ENCODE measurements at regions not wholly inside any gene's neighbourhood (a gene's known extent, or its start where the extent isn't known, plus 50 kb on each side); places are given as distances from the start of the nearest gene placed in this dataset.

DNA sequence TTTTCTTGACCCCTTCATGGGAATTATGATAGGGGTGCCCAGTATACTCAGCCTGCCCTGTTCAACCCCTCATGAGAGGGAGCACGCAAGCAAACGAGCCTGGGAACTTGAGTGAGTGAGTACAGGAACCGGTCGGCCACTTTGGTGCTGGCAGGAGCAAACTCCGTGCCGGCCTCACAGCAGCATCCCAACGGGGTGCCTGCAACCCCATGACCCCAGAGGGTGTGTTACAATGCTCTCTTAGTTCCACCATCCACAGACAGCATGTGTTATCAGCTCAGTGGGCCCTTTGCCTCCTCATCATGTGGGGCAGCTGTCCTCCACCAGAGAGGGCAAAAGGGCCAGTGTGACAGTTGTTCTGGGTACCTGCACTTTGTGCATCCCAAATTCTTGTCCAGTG is 289.8 kb downstream of the FRK start:
- TF ChIP-seq ZNF274 (IDR thresholded peaks at IDR 0.05; ENCODE audit: low read depth, low read length) (no peak), SUZ12 (IDR thresholded peaks at IDR 0.05; ENCODE audit: extremely low read depth, insufficient read depth, insufficient read length) (no peak), YY1 (IDR thresholded peaks at IDR 0.05; ENCODE audit: insufficient read depth, insufficient read length) (no peak)
- Histone ChIP-seq H3K36me3 (ENCODE audit: insufficient read depth, insufficient read length, low read length) (no peaks in the 10 kb centered on the region), H3K9me3 (ENCODE audit: insufficient read depth, low read length) (no peaks in the 10 kb centered on the region), H3K27me3 (ENCODE audit: insufficient read depth, insufficient read length) (no peaks in the 10 kb centered on the region), H3K4me3 (ENCODE audit: insufficient read length, low read depth) (no peak overlapping the region), H3K9ac (ENCODE audit: insufficient read length, low read depth) (no peak overlapping the region), H3K4me1 (ENCODE audit: insufficient read depth, insufficient read length) (no peaks in the 10 kb centered on the region)
- DNase-seq (ENCODE audit: low read depth, low spot score): no peak

DNA sequence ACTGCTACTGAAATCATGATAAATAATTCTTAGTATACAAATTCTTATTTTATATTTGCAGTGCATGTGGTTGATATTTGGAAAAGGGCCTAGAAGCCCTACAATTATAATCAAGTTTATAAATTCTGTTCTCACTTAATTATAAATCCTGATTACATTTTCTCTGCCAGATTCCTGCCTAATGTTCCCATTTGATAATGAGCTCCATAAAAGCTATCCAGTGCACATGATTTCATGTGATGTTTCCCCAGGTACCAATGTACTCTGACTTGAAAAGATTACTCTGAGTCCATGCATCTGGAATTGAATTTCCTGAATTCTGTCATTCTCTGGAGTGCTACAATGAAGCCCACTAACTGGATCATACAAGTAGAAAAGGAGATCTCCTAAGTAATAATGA is 292.2 kb downstream of the FRK start:
- H3K9ac ChIP-seq (ENCODE audit: insufficient read length, low read depth): no peak overlapping the region
- no peaks in the 10 kb centered on the region for H3K36me3 ChIP-seq (ENCODE audit: insufficient read depth, insufficient read length, low read length)
- H3K9me3 ChIP-seq (ENCODE audit: insufficient read depth, low read length): no peaks in the 10 kb centered on the region
- TF ChIP-seq ZNF274 (IDR thresholded peaks at IDR 0.05; ENCODE audit: low read depth, low read length) (no peak), SUZ12 (IDR thresholded peaks at IDR 0.05; ENCODE audit: extremely low read depth, insufficient read depth, insufficient read length) (no peak), YY1 (IDR thresholded peaks at IDR 0.05; ENCODE audit: insufficient read depth, insufficient read length) (no peak)
- no peak for DNase-seq (ENCODE audit: low read depth, low spot score)
- no peaks in the 10 kb centered on the region for H3K4me1 ChIP-seq (ENCODE audit: insufficient read depth, insufficient read length)
- no peak overlapping the region for H3K4me3 ChIP-seq (ENCODE audit: insufficient read length, low read depth)
- H3K27me3 ChIP-seq (ENCODE audit: insufficient read depth, insufficient read length): no peaks in the 10 kb centered on the region

DNA sequence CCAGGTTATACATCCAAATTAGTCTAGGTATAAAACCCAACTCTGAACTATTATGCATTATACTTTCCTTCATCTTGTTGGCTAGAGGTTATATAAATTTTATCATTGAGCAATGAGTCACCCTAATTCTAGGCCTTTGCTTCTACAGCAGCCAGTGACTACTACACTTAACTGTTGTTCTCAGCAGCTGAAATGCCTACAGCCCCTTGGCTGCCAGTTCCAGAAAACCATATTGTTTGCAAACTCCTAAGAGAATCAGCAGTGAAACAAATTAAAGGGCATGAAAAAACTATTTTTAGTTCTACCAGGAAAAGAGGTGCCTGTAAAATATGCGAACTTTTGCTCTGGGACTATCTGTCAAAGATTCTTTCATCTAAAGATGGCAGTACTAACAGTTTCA is 292.8 kb downstream of the FRK start:
- H3K9ac ChIP-seq (ENCODE audit: insufficient read length, low read depth): no peak overlapping the region
- H3K27me3 ChIP-seq (ENCODE audit: insufficient read depth, insufficient read length): no peaks in the 10 kb centered on the region
- TF ChIP-seq SUZ12 (IDR thresholded peaks at IDR 0.05; ENCODE audit: extremely low read depth, insufficient read depth, insufficient read length) (no peak), YY1 (IDR thresholded peaks at IDR 0.05; ENCODE audit: insufficient read depth, insufficient read length) (no peak), ZNF274 (IDR thresholded peaks at IDR 0.05; ENCODE audit: low read depth, low read length) (no peak)
- no peaks in the 10 kb centered on the region for H3K9me3 ChIP-seq (ENCODE audit: insufficient read depth, low read length)
- H3K4me3 ChIP-seq (ENCODE audit: insufficient read length, low read depth): no peak overlapping the region
- no peaks in the 10 kb centered on the region for H3K36me3 ChIP-seq (ENCODE audit: insufficient read depth, insufficient read length, low read length)
- DNase-seq (ENCODE audit: low read depth, low spot score): no peak
- no peaks in the 10 kb centered on the region for H3K4me1 ChIP-seq (ENCODE audit: insufficient read depth, insufficient read length)

DNA sequence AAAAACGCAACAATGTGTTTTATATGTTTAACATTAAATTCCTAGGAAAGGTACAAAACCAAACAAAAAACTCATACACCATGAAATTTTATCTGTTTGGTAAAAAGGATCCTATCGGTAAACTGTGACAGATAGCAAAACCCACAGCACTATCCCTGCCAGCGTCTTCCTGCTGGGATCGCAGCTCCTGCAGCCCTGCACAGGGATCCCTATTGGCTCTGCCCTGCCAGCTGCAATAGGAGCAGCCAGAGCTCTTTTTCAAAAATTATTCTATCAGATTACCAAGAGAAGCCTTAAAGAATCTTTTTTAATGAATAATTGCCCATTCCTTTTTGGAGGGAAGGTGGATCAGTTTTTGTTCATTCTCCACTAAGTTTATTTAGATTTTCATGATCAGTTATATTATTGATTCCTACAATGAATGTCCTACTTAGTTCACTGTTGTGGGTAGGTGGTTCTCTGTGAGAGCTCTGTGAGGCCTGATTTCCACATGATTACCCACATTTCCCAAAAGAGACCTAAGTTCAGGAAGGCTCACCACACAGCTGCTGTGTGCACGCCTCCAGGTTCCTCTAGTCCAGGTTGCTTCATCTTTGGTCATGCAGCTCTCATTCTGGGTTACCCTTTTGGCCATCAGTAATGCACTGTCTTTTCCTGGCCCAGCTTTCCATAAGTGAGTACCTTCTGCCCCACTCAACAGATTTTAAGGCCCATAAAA is 293.8 kb downstream of the FRK start:
- no peaks in the 10 kb centered on the region for H3K4me1 ChIP-seq (ENCODE audit: insufficient read depth, insufficient read length)
- DNase-seq (ENCODE audit: low read depth, low spot score): no peak
- TF ChIP-seq ZNF274 (IDR thresholded peaks at IDR 0.05; ENCODE audit: low read depth, low read length): no peak
- no peak for TF ChIP-seq SUZ12 (IDR thresholded peaks at IDR 0.05; ENCODE audit: extremely low read depth, insufficient read depth, insufficient read length)
- no peak for TF ChIP-seq YY1 (IDR thresholded peaks at IDR 0.05; ENCODE audit: insufficient read depth, insufficient read length)
- no peaks in the 10 kb centered on the region for H3K36me3 ChIP-seq (ENCODE audit: insufficient read depth, insufficient read length, low read length)
- no peak overlapping the region for H3K9ac ChIP-seq (ENCODE audit: insufficient read length, low read depth)
- H3K4me3 ChIP-seq (ENCODE audit: insufficient read length, low read depth): no peak overlapping the region
- no peaks in the 10 kb centered on the region for H3K27me3 ChIP-seq (ENCODE audit: insufficient read depth, insufficient read length)
- H3K9me3 ChIP-seq (ENCODE audit: insufficient read depth, low read length): no peaks in the 10 kb centered on the region

DNA sequence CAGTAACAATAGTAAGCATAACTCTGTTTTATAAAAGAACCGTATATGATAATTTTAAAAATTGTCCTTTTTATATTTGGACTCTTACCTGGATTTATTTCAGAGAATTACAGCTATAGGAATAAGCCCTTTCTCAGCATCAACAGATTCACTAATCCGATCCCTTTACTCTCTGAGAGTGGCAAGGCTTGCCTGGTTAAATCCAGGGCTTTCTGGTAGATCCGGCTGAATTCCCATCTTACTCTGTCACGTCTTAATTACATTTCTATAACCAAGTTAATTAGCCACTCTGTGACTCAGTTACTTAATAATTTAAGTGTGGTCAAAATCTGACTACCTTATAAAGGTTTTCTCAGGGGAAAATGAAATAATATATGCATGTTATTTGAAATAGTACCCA is 294.7 kb downstream of the FRK start:
- H3K36me3 ChIP-seq (ENCODE audit: insufficient read depth, insufficient read length, low read length): no peaks in the 10 kb centered on the region
- no peak for DNase-seq (ENCODE audit: low read depth, low spot score)
- H3K4me1 ChIP-seq (ENCODE audit: insufficient read depth, insufficient read length): no peaks in the 10 kb centered on the region
- H3K9ac ChIP-seq (ENCODE audit: insufficient read length, low read depth): no peak overlapping the region
- TF ChIP-seq SUZ12 (IDR thresholded peaks at IDR 0.05; ENCODE audit: extremely low read depth, insufficient read depth, insufficient read length) (no peak), ZNF274 (IDR thresholded peaks at IDR 0.05; ENCODE audit: low read depth, low read length) (no peak), YY1 (IDR thresholded peaks at IDR 0.05; ENCODE audit: insufficient read depth, insufficient read length) (no peak)
- no peaks in the 10 kb centered on the region for H3K27me3 ChIP-seq (ENCODE audit: insufficient read depth, insufficient read length)
- no peak overlapping the region for H3K4me3 ChIP-seq (ENCODE audit: insufficient read length, low read depth)
- H3K9me3 ChIP-seq (ENCODE audit: insufficient read depth, low read length): no peaks in the 10 kb centered on the region

DNA sequence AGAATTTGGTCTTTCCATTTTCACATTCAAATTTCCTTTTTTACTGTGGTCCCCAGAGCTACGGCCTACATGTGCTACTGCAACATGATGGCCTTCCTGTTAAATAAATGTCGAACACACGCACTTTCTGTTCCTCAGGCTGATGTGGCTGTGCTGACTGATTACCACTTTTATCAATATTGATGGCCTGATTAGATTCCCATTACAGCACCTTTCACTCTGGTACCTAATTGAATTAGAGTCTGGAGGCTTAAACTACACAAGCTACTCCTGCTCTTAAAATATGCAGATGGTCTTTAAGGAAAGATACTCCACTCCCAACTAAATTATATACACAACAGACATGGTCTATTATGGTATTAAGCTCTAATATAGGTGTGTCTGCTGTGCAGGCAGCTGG is 301.6 kb downstream of the FRK start:
- DNase-seq (ENCODE audit: low read depth, low spot score): no peak
- Histone ChIP-seq H3K4me3 (ENCODE audit: insufficient read length, low read depth) (no peak overlapping the region), H3K9ac (ENCODE audit: insufficient read length, low read depth) (no peak overlapping the region), H3K9me3 (ENCODE audit: insufficient read depth, low read length) (no peaks in the 10 kb centered on the region), H3K36me3 (ENCODE audit: insufficient read depth, insufficient read length, low read length) (no peaks in the 10 kb centered on the region), H3K4me1 (ENCODE audit: insufficient read depth, insufficient read length) (no peaks in the 10 kb centered on the region), H3K27me3 (ENCODE audit: insufficient read depth, insufficient read length) (no peaks in the 10 kb centered on the region)
- TF ChIP-seq SUZ12 (IDR thresholded peaks at IDR 0.05; ENCODE audit: extremely low read depth, insufficient read depth, insufficient read length) (no peak), ZNF274 (IDR thresholded peaks at IDR 0.05; ENCODE audit: low read depth, low read length) (no peak), YY1 (IDR thresholded peaks at IDR 0.05; ENCODE audit: insufficient read depth, insufficient read length) (no peak)

DNA sequence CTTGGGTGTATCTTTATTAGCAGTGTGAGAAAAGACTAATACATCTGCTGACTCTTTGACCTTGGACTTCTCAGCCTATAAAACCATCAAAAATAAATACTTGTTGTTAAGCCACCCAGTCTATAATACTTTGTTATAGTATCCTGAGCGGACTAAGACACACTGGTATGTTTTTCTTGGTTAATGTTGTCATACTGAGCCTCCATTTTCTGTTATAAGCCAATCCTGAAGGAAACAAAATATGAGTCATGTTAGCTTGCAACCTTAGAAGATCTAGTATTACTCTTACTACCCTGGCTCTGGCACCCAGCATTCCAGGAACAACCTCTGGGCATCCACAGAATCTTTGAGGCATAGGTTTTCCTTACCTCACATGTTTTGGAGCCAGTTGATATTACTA is 307.2 kb downstream of the FRK start:
- no peaks in the 10 kb centered on the region for H3K27me3 ChIP-seq (ENCODE audit: insufficient read depth, insufficient read length)
- H3K4me3 ChIP-seq (ENCODE audit: insufficient read length, low read depth): no peak overlapping the region
- no peak for TF ChIP-seq YY1 (IDR thresholded peaks at IDR 0.05; ENCODE audit: insufficient read depth, insufficient read length)
- no peak for DNase-seq (ENCODE audit: low read depth, low spot score)
- no peaks in the 10 kb centered on the region for H3K9me3 ChIP-seq (ENCODE audit: insufficient read depth, low read length)
- H3K4me1 ChIP-seq (ENCODE audit: insufficient read depth, insufficient read length): no peaks in the 10 kb centered on the region
- H3K36me3 ChIP-seq (ENCODE audit: insufficient read depth, insufficient read length, low read length): no peaks in the 10 kb centered on the region
- no peak overlapping the region for H3K9ac ChIP-seq (ENCODE audit: insufficient read length, low read depth)
